C4-2B (cell line): ENCODE measurements at regions not wholly inside any gene's neighbourhood (a gene's known extent, or its start where the extent isn't known, plus 50 kb on each side); places are given as distances from the start of the nearest gene placed in this dataset.

ENCODE experiments used
- H3K27ac ChIP-seq: fragments of 450-650 bp; 2 replicates; pipeline ENCODE4 v1.5.1; 2017
- ZFX ChIP-seq: fragments of 450-650 bp; IDR thresholded peaks from 2 replicates; pipeline ENCODE4 v1.6.1; 2017
- TF ChIP-seq, protein P1 (sequence below): fragments of 450-650 bp; conservative IDR thresholded peaks from 2 replicates; pipeline ENCODE4 v1.5.1; 2017; ENCODE audit warnings: mild to moderate bottlenecking

GRCh38 chr4:32826169-32826568 lies 2106.0 kb downstream of the PCDH7 start:
- H3K27ac ChIP-seq: no peak overlapping the region
- no peak for TF ChIP-seq ZFX

GRCh38 chr4:32830160-32830559 lies 2110.0 kb downstream of the PCDH7 start:
- TF ChIP-seq, protein P1, sequence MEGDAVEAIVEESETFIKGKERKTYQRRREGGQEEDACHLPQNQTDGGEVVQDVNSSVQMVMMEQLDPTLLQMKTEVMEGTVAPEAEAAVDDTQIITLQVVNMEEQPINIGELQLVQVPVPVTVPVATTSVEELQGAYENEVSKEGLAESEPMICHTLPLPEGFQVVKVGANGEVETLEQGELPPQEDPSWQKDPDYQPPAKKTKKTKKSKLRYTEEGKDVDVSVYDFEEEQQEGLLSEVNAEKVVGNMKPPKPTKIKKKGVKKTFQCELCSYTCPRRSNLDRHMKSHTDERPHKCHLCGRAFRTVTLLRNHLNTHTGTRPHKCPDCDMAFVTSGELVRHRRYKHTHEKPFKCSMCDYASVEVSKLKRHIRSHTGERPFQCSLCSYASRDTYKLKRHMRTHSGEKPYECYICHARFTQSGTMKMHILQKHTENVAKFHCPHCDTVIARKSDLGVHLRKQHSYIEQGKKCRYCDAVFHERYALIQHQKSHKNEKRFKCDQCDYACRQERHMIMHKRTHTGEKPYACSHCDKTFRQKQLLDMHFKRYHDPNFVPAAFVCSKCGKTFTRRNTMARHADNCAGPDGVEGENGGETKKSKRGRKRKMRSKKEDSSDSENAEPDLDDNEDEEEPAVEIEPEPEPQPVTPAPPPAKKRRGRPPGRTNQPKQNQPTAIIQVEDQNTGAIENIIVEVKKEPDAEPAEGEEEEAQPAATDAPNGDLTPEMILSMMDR: no peak
- no peak for TF ChIP-seq ZFX
- no peak overlapping the region for H3K27ac ChIP-seq

DNA sequence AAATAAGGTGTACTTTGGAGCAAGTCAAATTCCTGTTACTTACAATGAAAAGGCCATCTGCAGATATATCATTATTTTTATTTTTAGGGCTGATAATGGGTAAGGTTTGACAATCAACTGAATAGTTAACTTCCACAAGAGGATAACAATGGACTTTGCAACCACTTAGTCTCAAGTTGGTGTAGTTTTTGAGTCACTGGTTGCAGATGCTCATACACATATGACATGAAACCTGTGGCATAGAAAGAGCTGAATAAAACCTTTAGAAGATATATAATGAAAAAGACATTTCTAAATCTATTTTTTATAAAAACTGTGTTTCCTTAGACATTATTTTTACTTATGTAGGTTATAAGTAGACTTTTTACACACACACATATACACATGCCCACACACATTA lies 2110.9 kb downstream of the PCDH7 start:
- TF ChIP-seq, protein P1: no peak
- no peak for TF ChIP-seq ZFX
- H3K27ac ChIP-seq: no peak overlapping the region

DNA sequence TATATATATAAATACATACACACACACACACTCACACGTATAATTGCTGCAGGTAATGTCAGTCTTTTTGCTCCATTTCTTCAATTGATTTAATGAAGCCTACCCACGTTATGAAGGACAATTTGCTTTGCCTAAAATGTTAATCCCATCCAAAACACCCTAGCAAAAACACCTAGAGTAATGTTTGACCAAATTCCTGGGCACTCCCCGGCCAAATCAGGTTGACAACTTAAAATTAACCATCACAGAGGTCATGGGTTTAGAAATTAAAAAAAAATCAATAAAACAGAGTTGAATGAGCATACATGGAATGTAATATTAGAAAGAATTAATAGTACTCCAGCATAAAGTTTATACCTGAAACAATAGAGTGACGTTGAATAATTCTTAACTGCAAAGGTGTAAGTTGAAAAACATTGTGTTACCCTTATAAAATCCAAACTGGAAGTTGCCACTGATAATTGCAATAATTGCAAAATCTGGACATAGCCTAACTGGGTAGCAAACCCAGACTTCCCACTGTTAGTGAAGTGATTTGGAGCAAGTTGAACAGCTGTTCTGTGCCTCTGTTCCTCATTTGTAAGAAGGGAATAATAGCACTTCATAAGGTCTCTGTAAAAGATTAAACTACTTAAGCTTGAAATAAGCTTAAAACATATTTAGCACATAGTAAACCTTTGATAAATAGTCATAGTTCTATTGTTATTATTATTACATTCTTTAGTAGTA lies 2120.5 kb downstream of the PCDH7 start:
- TF ChIP-seq ZFX: no peak
- TF ChIP-seq, protein P1: no peak
- H3K27ac ChIP-seq: no peak overlapping the region

GRCh38 chr4:32841217-32841616 lies 2121.0 kb downstream of the PCDH7 start:
- H3K27ac ChIP-seq: no peak overlapping the region
- TF ChIP-seq, protein P1: no peak
- no peak for TF ChIP-seq ZFX

DNA sequence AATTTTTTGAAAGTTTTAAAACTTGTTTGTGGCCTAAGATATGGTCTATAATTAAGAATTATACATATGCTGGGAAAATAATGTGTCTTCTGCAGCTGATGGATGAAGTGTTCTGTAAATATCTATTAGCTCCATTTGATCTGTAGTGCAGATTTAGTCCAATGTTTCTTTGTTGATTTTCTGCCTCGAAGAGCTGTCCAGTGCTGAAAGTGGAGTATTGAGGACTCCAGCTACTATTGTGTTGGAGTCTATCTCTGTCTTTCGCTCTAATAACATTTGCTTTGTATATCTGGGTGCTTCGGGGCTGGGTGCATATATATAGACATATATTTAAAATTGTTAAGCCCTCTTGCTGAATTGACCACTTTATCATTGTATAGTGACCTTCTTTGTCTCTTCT lies 2127.3 kb downstream of the PCDH7 start:
- no peak for TF ChIP-seq ZFX
- TF ChIP-seq, protein P1: no peak
- no peak overlapping the region for H3K27ac ChIP-seq

GRCh38 chr4:32855622-32856021 lies 2135.5 kb downstream of the PCDH7 start:
- TF ChIP-seq, protein P1: no peak
- TF ChIP-seq ZFX: no peak
- H3K27ac ChIP-seq: no peak overlapping the region

GRCh38 chr4:32858361-32858760 lies 2138.2 kb downstream of the PCDH7 start:
- no peak for TF ChIP-seq ZFX
- TF ChIP-seq, protein P1: no peak

More at GRCh38 chr4:32858361-32858760, 2138.2 kb downstream of the PCDH7 start:
- H3K27ac ChIP-seq: no peak overlapping the region
